HK-2 (cell line): ENCODE measurements at regions not wholly inside any gene's neighbourhood (a gene's known extent, or its start where the extent isn't known, plus 50 kb on each side); places are given as distances from the start of the nearest gene placed in this dataset.
A peak's percentile ranks its signal among the peaks of the same experiment; 100 is the strongest.
"Not testable (repeated sequence)": the region's sequence is repeated elsewhere in the genome, so short reads cannot be mapped to it uniquely, and the experiment has no call there.

Source experiments
- DNase-seq: peaks from one replicate; pipeline ENCODE4 v3.0.0-alpha.2; 2018; ENCODE audit not compliant: unreplicated experiment

- no peak for DNase-seq
Observed at GRCh38 chr6:43999628-44000027, 127.6 kb downstream of the MRPL14 start.

GRCh38 chr6:43998592-43999243, 128.5 kb downstream of the MRPL14 start:
- DNase-seq: not testable (repeated sequence)

GRCh38 chr6:43997990-43998585, 129.2 kb downstream of the MRPL14 start:
- DNase-seq: not testable (repeated sequence)

- DNase-seq: no peak
Observed at GRCh38 chr6:43997345-43997677, 129.9 kb downstream of the MRPL14 start.

DNA sequence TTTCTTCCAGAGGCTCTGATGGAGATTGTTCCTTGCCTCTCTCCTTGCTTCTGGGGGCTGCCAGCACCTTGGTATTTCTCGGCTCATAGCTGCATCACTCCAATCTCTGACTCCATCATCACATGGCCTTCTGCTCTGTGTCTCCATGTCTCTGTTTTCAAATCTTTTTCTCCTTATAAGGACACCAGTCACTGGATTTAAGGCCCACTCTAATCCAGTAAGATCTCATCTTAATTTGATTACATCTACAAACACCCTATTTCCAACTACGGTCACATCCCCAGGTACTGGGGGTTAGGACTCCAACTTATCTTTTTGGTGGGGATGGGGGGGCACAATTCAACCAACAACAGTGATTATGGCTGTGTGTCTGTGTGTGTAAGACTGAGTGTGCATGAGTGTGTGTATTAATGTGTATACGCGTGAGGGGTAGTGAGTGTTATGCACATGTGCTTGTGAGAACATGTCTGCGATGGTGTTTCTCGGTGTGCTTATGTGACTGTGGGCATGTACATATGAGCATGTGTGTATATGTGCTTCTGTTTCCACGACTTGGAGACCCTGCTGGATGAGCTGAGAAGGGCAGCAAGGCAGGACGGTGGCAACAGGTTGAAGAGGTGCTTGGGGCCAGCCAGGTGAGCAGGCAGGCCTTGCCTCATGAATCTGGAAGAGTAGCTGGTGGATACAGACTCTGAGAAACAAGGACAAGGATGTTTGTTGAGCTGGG, 130.5 kb downstream of the MRPL14 start:
- no peak for DNase-seq

GRCh38 chr6:43995137-43995536, 132.1 kb downstream of the MRPL14 start:
- DNase-seq: no peak

DNA sequence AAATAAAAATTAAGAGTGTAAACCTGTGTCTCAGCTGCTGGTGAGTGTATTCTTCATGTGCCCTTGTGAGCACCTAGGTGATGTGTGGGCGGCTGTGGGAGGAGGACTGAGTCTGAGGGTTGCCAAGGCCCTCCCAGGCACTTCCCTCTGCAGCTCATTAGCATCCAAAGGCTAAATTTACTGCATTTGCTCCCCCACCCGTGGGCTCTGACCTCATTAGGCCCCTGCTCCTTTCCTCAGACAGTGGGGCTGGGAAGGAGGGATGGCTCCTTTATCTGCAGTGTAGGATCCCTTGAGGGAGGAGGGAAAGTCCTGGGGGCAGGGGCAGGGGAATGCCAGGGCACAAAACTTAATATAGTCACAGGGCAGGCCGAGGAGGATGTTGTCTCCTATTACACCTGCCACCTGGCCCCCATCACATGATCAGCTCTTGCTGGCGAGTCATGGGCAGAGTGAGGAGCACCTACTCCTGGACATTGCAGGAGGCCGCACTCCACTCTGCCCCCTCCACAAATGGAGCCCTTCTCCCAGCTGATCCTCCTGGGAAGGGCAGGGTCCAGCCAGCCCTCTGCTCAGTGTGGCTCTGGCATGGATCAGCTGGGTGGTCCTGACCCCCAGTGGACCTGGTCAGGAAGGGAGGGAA, 133.2 kb downstream of the MRPL14 start:
- no peak for DNase-seq

DNA sequence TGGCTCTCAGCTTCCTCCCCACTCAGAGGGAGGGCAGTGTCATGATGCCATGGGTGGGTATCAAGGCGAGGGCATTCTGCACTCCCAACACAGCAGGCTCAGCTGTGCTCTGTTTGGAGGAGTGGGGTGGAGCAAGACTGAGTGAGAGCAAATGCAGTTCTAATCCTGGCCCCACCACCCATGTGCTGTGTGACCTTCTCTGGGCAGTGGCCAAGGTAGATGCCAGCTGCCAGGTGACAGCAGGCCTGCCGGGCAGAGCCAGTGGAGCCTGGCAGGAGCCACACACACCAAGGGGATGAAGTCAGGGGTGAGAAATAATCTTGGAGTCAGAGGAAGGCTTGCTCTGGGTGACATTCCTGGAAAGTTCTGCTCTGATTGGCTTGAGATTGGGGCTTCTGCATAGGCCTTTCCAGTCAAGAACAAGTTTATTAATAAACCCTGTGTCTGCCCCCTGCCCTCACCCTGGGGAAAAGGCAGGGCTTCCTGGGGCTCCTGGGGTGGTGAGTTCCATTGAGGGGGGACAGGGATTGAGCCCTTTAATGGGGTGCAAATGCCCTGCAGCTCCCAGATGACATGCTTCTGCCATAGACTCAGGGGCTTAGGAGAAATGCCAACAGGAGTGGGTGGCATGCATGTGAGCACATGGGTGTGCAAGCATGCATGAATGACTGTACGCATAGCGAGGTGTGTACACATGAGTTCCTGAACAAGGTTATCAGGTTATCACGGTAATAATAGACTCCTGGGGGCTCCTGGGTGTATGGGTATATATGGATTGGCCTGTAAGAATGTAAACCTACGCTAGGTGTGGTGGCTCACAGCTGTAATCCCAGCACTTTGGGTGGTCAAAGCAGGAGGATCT, 134.2 kb downstream of the MRPL14 start:
- DNase-seq: no peak

- no peak for DNase-seq
Observed at GRCh38 chr6:43992126-43992663, 135.1 kb downstream of the MRPL14 start.

- DNase-seq: peak; percentile 87
Observed at GRCh38 chr6:43990627-43991619, 136.3 kb downstream of the MRPL14 start.

GRCh38 chr6:43990275-43990626, 137.0 kb downstream of the MRPL14 start:
- peak; percentile 64 for DNase-seq

DNA sequence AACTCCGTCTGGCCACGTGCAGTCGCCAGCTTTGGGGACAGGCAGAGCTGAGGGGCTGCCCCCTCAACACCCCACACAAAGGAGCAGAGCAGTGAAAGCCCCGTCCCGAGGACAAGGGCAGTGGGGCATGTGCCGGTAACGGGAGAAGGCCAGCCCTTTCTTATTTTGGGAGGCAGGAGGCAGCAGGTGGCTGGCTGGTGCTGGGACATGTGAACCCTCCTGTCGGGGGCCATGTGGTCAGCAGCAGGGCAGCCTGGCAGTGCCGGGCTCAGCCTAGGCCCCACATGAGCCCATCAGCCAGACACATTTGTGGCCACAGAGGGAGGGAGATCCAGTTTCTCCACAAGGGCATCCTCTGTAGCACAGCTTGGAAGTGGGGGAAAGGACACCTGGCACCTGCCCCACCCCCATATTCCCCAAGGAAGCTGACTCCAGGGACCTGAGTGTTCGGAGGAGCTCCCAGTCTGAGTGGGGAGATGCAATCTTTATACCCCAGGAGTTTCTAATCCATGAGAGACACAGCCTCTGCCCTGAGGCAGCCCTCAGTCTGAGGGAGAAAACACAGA, 137.6 kb downstream of the MRPL14 start:
- no peak for DNase-seq

- no peak for DNase-seq
Observed at GRCh38 chr6:43988801-43989200, 138.5 kb downstream of the MRPL14 start.

DNA sequence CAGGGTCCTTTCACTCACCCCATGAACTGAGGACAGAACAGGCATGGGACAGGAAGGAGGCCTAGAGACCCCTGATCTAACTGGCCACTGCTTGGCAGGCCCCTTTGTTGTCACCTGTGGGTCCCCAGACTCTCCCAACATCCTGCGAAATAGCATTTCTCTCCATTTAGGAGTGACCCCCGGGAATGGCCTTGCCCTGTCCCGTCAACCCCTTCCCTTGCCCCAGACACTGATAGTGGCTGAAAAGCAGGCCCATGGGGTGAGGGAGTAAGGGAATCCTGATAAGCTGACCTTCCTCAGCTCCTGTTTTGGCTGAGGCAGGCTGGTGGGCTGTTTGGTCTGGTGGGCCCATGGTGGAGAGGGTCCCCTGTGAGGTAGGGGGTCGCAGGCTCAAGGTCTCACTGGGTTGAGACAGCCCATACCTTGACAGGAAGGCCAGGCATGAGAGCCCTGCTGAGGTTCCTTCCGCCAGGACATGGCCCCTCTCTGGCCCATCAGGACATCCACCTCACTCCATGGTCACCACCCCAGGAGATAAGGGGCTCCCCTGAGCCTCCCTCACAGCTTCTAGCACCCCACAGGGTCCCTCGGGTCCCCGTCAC, 139.3 kb downstream of the MRPL14 start:
- no peak for DNase-seq

DNA sequence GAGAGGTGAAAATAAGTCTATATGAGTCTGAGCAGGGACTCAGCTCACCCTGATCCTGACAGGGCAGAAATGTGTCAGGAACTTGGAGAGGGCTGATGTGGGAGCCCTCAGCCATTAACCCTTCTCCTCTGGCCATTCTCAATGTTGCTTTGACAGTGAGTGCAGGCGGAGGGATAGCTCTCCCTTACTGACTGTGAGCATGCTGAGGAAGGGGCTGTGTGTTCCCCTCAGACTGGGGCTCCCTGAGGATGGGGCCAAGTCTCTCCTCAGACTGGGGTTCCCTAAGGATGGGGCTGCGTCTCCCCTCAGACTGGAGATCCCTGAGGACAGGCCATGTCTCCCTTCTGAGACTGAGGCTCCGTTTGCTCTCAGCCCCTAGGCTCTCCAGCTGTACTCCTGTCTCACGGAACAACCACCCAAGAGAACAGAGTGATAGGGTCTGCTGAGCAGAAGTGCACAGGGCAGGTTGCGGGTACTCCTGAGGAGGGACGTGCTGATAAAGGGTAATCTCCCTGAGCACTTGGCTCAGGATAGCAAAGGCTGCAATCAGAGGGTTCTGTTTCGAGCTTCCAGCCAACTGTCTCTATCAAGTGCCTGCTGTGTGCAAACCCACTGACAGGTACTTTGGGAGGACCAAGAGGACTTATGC, 141.0 kb downstream of the MRPL14 start:
- no peak for DNase-seq

GRCh38 chr6:43985329-43985728, 141.9 kb downstream of the MRPL14 start:
- DNase-seq: no peak

DNA sequence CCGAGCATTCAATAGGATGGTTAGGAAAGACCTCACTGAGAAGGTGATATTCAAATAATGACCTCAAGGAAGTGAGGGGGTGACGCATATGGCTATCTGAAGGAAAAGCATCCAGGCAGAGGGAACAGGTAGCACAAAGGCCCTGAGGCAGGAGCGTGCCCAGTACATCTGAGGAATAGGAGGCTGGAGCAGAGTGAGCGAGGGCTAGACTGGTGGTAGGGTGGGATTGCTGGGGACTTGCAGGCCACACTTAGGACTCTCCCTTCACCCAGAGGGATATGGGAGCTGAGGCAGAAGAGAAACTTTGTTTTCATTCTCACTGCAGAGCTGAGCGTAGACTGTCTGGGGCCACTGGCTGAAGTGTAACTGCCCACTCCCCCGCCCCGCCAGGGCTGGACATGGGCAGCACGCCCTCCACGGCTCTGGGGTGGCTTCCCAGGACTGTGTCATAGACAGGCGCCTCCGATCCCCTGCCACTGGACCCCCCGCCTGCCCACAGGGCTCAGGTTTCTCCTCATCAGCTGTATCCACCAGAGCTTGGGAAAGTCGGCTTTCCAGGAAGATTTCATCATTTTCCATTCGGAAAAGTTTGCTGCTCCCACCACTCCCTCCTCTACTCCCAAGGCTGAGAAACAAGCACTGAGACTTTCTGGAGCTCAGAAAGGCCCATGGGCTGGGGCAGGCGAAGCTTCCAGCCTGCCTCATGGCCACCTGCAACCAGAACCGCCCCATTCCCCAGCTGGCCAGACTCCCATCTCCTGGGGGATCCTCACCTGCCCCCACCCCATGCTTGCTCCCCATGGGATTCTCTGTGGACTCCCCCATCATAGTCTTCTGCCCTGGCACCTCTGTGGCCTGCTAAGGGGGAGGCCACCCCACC, 142.6 kb downstream of the MRPL14 start:
- no peak for DNase-seq

- DNase-seq: no peak
Observed at GRCh38 chr6:43983632-43984031, 143.6 kb downstream of the MRPL14 start.
